Spleen (tissue), 7 donors: ENCODE measurements at regions not wholly inside any gene's neighbourhood (a gene's known extent, or its start where the extent isn't known, plus 50 kb on each side); places are given as distances from the start of the nearest gene placed in this dataset.

Experiments
- POLR2A ChIP-seq, 3 donors: fragments of 450-650 bp; IDR thresholded peaks; one replicate each; pipeline ENCODE4 v1.5.1; 2017; ENCODE audit warnings: antibody characterized with exemption in 3 of 3, mild to moderate bottlenecking in 1 of 3
- POLR2AphosphoS5 ChIP-seq, 3 donors: sonication (generic); formaldehyde crosslinking; IDR thresholded peaks; one replicate each; pipeline ENCODE4 v1.5.1; 2017; ENCODE audit warnings: antibody characterized with exemption in 3 of 3
- TF ChIP-seq, protein P1 (sequence below), 11 experiments: fragments of 200-600 bp in 7 of 11; fragments of 450-650 bp in 4 of 11; sonication (generic) in 4 of 11; IDR thresholded peaks in 8 of 11; conservative IDR thresholded peaks in 3 of 11; 1 replicate in 7 of 11; 2 replicates in 4 of 11; pipeline versions ENCODE4 v1.4.0 to v1.8.0; 2016 to 2021; ENCODE audit warnings: antibody characterized with exemption in 11 of 11, inconsistent platforms in 4 of 11, mild to moderate bottlenecking in 1 of 11
- donor health status: DM: no; HTN: no; CAD: no; lungs with moderate emphysema.
- donor health status: DM: no; HTN: no; CAD: no.
- donor health status: DM: no; HTN: no; CAD: no.

DNA sequence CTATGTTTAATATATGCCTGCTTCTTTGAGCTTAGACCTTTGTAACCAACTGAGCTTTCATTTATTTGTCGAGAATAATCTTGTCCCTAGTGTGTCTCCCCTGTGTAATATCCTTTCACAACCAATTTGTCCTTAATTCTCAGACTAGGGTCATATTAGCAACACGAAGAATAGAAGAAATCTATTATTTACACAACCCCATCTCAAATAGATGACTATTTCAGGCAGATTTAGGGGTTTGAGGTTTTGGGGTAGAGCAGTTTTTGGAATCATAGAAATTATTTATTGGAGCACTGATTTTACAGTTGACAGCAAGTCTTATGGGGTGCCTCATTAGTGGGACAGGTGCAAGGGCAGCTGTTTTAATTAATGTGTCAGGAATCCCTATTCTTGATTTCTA is 91.2 kb upstream of the ANO4 start:
- TF ChIP-seq, protein P1, sequence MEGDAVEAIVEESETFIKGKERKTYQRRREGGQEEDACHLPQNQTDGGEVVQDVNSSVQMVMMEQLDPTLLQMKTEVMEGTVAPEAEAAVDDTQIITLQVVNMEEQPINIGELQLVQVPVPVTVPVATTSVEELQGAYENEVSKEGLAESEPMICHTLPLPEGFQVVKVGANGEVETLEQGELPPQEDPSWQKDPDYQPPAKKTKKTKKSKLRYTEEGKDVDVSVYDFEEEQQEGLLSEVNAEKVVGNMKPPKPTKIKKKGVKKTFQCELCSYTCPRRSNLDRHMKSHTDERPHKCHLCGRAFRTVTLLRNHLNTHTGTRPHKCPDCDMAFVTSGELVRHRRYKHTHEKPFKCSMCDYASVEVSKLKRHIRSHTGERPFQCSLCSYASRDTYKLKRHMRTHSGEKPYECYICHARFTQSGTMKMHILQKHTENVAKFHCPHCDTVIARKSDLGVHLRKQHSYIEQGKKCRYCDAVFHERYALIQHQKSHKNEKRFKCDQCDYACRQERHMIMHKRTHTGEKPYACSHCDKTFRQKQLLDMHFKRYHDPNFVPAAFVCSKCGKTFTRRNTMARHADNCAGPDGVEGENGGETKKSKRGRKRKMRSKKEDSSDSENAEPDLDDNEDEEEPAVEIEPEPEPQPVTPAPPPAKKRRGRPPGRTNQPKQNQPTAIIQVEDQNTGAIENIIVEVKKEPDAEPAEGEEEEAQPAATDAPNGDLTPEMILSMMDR (IDR thresholded peaks at IDR 0.05 in 8 of 11, conservative IDR thresholded peaks at IDR 0.05 in 3 of 11): no peak
- no peak for TF ChIP-seq POLR2A (IDR thresholded peaks at IDR 0.05)
- TF ChIP-seq POLR2AphosphoS5 (IDR thresholded peaks at IDR 0.05): no peak
